ENCODE measurements at regions not wholly inside any gene's neighbourhood (a gene's known extent, or its start where the extent isn't known, plus 50 kb on each side); places are given as distances from the start of the nearest gene placed in this dataset.

DNA sequence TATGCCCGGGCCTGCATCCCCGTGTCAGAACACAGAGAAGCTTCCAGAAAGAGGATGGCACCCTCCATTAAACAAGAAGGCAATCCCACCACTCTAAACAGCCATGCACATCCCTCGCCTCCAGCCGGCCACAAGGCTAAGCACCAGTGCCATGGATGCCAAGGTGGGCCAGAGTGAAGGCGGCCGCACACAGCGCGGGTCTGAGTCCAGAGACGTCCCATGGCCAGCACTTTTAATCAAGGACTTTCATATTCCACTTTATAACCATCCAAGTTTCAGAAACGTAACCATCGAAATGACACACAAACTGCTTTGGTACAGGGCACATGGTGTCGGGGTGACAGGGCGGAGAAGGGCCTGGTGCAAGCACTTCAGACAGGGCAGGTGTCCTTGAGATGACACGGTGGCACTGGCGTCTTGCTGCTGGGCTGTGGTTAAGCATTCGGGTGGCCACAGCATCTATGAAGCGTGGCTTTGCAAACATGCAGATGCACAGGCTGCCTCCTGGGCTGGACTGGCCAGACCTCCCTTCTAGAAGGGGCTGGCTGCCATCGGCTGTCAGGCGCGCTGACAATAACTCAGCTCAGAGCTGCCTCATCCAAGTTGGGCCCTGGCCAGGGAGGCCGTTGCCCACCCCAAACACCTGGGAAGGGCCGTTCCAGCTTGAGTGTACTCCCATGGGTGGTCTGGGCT is 117.2 kb downstream of the RFLNA start:
- TF ChIP-seq, protein P1, sequence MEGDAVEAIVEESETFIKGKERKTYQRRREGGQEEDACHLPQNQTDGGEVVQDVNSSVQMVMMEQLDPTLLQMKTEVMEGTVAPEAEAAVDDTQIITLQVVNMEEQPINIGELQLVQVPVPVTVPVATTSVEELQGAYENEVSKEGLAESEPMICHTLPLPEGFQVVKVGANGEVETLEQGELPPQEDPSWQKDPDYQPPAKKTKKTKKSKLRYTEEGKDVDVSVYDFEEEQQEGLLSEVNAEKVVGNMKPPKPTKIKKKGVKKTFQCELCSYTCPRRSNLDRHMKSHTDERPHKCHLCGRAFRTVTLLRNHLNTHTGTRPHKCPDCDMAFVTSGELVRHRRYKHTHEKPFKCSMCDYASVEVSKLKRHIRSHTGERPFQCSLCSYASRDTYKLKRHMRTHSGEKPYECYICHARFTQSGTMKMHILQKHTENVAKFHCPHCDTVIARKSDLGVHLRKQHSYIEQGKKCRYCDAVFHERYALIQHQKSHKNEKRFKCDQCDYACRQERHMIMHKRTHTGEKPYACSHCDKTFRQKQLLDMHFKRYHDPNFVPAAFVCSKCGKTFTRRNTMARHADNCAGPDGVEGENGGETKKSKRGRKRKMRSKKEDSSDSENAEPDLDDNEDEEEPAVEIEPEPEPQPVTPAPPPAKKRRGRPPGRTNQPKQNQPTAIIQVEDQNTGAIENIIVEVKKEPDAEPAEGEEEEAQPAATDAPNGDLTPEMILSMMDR (IDR thresholded peaks at IDR 0.05), result no peak
- intact Hi-C loops (cut with micrococcal nuclease), result no loop called here
- peaks cover 66% of the 10 kb centered on the region for H3K36me3 Mint-ChIP-seq (ENCODE audit: low read depth)
- H3K4me3 Mint-ChIP-seq, result no peak overlapping the region
- CTCF ChIA-PET, result no interaction called here
- no peak overlapping the region for H3K27ac Mint-ChIP-seq
- H3K4me1 Mint-ChIP-seq, result no peaks in the 10 kb centered on the region
- POLR2A ChIA-PET, result no interaction called here
- no peaks in the 10 kb centered on the region for H3K9me3 Mint-ChIP-seq
- DNase-seq (no peak), ATAC-seq (ENCODE audit: low read depth) (no peak)
- H3K27me3 Mint-ChIP-seq, result no peaks in the 10 kb centered on the region

DNA sequence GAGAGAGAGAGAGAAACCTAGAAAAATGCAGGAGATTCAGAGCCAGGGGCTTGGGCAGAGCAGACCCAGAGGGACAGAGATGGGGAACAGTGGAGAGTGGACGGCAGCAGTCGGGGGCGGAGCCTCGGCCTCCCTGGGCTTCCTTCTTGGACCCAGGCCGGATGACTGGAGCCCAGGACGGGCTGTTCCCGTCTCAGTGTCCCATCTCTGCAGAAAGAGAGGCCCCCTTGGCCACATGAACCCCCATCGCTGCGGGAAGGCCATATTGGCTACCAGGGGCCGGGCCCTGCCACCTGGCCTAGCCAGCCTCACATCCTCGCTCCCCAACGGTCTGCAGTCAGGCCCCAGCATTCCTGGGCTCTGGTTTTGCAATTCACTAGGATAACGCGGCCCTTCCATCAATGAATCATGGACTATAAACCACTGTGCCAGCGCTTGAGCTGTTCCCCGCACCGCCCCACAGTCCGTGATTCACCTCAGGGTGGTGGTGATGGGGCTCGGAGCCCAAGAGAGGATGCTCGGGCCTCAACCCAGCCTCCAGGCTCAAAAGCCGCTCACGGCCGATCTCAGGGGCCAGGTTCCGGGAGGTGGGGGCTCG is 116.5 kb downstream of the RFLNA start:
- ChIA-PET CTCF (no interaction called here), POLR2A (no interaction called here)
- ATAC-seq (ENCODE audit: low read depth) (no peak), DNase-seq (no peak)
- H3K9me3 Mint-ChIP-seq, result no peaks in the 10 kb centered on the region
- H3K36me3 Mint-ChIP-seq (ENCODE audit: low read depth), result peaks cover 67% of the 10 kb centered on the region
- no peaks in the 10 kb centered on the region for H3K4me1 Mint-ChIP-seq
- H3K27ac Mint-ChIP-seq, result no peak overlapping the region
- no peak overlapping the region for H3K4me3 Mint-ChIP-seq
- no peaks in the 10 kb centered on the region for H3K27me3 Mint-ChIP-seq
- TF ChIP-seq, protein P1 (IDR thresholded peaks at IDR 0.05), result no peak
- intact Hi-C loops (cut with micrococcal nuclease), result no loop called here

DNA sequence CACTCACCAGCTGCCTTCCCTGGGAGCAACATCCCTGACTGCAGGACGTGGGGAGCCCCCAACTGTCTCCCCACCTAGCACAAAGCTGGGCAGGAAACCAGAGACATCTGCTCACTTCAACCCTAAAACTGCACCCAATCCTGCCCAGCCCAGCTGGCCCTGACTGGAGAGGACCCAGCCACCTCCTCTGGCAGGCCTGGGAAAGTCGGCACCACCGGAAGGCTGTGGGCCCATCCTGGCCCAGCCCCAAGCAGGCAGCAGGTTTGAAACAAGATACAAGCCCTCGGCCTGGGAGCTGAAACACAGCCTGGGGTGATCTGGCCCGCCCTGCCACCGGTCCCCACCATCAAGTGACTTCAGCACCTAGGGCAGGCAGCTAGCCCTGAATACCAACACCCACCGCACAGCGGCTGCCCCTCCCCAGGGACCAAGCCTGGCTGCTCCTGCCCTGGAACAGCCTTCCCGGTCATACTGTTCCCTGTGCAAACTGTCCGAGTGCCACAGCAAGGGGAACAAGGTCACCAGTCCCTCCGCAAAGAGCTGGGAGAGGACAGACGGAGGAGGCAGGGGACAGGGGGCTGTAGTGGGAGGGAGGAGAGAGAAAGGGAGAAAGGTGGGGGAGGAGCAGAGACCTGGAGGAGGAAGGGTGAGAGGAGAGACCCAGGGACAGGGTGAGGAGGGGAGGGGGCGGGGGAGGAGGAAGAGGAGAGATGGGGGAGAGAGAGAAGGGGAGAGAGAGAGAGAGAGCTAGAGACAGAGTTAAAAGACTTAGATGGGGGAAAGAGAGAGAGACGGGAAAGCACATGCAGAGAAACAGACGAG is 115.7 kb downstream of the RFLNA start:
- ATAC-seq (ENCODE audit: low read depth) (no peak), DNase-seq (no peak)
- Mint-ChIP-seq H3K27me3 (no peaks in the 10 kb centered on the region), H3K36me3 (ENCODE audit: low read depth) (peaks cover 63% of the 10 kb centered on the region), H3K4me3 (no peak overlapping the region), H3K27ac (no peak overlapping the region), H3K9me3 (no peaks in the 10 kb centered on the region), H3K4me1 (no peaks in the 10 kb centered on the region)
- ChIA-PET CTCF (no interaction called here), POLR2A (no interaction called here)
- intact Hi-C loops (cut with micrococcal nuclease), result no loop called here
- TF ChIP-seq, protein P1 (IDR thresholded peaks at IDR 0.05), result no peak

DNA sequence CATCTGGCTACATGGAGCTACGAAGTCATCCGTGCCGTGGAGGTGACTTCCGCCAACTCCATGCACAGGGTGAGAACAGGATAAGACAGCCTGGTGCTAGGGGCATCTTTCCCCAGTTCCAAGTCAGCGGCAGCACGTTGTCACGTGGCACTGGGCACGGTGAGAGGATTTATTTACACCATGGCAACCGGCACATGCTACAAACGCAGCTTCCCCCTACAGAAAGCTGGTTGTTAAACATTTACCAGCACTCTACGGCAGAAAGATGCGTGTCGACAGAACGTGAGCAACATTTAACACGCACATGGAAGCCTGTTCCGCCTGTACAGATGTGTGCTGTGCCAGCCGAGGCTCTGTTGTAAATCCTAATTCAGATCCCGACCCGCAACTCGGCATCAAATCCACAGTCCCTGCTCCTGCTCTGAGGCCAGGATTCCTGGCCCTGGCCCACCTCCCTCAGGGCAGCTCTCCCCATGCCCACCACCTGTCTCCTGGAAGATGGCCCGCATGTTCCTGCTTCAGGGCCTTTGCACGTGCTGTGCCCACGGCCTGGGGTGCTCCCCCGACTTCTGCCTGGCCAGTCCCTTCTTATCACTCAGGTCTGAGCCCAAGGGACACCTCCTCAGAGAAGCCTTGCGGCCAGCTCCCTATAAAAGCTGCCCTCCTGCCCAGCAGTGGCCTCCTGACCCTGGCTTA is 114.1 kb downstream of the RFLNA start:
- H3K4me3 Mint-ChIP-seq, result no peak overlapping the region
- peaks cover 56% of the 10 kb centered on the region for H3K36me3 Mint-ChIP-seq (ENCODE audit: low read depth)
- no peaks in the 10 kb centered on the region for H3K27me3 Mint-ChIP-seq
- POLR2A ChIA-PET, result interaction anchor here (0.5 to 0.6 kb wide), 2 partner anchors 18 to 272 kb away, joined by 4 to 7 read pairs; no protein-coding TSS in a partner anchor
- no peak for ATAC-seq (ENCODE audit: low read depth)
- intact Hi-C loops (cut with micrococcal nuclease), result no loop called here
- H3K27ac Mint-ChIP-seq, result no peak overlapping the region
- TF ChIP-seq, protein P1 (IDR thresholded peaks at IDR 0.05), result no peak
- no peaks in the 10 kb centered on the region for H3K9me3 Mint-ChIP-seq
- CTCF ChIA-PET, result no interaction called here
- no peaks in the 10 kb centered on the region for H3K4me1 Mint-ChIP-seq
- no peak for DNase-seq

DNA sequence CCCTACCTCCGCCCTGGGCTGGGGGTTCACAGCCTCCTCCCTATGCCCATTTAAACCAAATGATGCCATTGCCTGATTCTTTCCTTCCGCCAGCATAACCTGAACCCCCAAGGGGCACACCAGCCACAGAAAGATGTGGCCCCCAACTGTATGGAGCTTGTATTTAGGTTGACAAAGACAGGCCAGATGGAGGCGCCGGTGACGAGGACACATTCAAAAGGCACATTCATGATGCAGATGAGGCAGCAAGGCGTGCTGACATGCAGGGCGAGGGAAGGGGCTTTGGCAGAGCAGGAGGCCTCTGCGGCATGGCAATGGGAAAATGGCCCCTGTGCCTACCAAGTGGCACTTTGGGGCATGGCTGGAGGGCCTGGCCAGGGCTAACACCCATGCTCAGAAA is 112.2 kb downstream of the RFLNA start:
- Mint-ChIP-seq H3K9me3 (no peaks in the 10 kb centered on the region), H3K36me3 (ENCODE audit: low read depth) (peaks cover 50% of the 10 kb centered on the region), H3K4me1 (peaks cover 2% of the 10 kb centered on the region), H3K27me3 (no peaks in the 10 kb centered on the region), H3K27ac (no peak overlapping the region), H3K4me3 (no peak overlapping the region)
- no peak for ATAC-seq (ENCODE audit: low read depth)
- DNase-seq, result no peak
- intact Hi-C loops (cut with micrococcal nuclease), result no loop called here
- TF ChIP-seq, protein P1 (IDR thresholded peaks at IDR 0.05), result no peak
- ChIA-PET CTCF (no interaction called here), POLR2A (no interaction called here)

All from activated B cell treated with CpG ODN at 0.5 μM for 24 hours (primary cell).